ENCODE measurements at regions not wholly inside any gene's neighbourhood (a gene's known extent, or its start where the extent isn't known, plus 50 kb on each side); places are given as distances from the start of the nearest gene placed in this dataset.

GRCh38 chr13:108549934-108550333, 79.5 kb upstream of the MYO16 start:
- Histone ChIP-seq H3K27me3 (ENCODE audit: control insufficient read depth, insufficient read depth, low read length) (no peaks in the 10 kb centered on the region), H3K9me3 (ENCODE audit: control insufficient read depth, insufficient read depth, low read length) (no peaks in the 10 kb centered on the region), H3K36me3 (ENCODE audit: control insufficient read depth, insufficient read depth, low read length) (no peaks in the 10 kb centered on the region), H3K4me3 (ENCODE audit: low read depth, low read length) (no peak overlapping the region), H3K9ac (ENCODE audit: low read depth, low read length) (no peak overlapping the region), H3K4me1 (ENCODE audit: control insufficient read depth, insufficient read depth, low read length) (no peaks in the 10 kb centered on the region)

GRCh38 chr13:108551674-108552073, 77.7 kb upstream of the MYO16 start:
- Histone ChIP-seq H3K27me3 (ENCODE audit: control insufficient read depth, insufficient read depth, low read length) (no peaks in the 10 kb centered on the region), H3K9me3 (ENCODE audit: control insufficient read depth, insufficient read depth, low read length) (no peaks in the 10 kb centered on the region), H3K36me3 (ENCODE audit: control insufficient read depth, insufficient read depth, low read length) (no peaks in the 10 kb centered on the region), H3K9ac (ENCODE audit: low read depth, low read length) (no peak overlapping the region), H3K4me1 (ENCODE audit: control insufficient read depth, insufficient read depth, low read length) (no peaks in the 10 kb centered on the region), H3K4me3 (ENCODE audit: low read depth, low read length) (no peak overlapping the region)

GRCh38 chr13:108558489-108558888, 70.9 kb upstream of the MYO16 start:
- H3K9ac ChIP-seq (ENCODE audit: low read depth, low read length) = no peak overlapping the region
- H3K9me3 ChIP-seq (ENCODE audit: control insufficient read depth, insufficient read depth, low read length) = no peaks in the 10 kb centered on the region
- no peaks in the 10 kb centered on the region for H3K27me3 ChIP-seq (ENCODE audit: control insufficient read depth, insufficient read depth, low read length)
- no peaks in the 10 kb centered on the region for H3K36me3 ChIP-seq (ENCODE audit: control insufficient read depth, insufficient read depth, low read length)
- H3K4me1 ChIP-seq (ENCODE audit: control insufficient read depth, insufficient read depth, low read length) = no peaks in the 10 kb centered on the region
- no peak overlapping the region for H3K4me3 ChIP-seq (ENCODE audit: low read depth, low read length)

GRCh38 chr13:108560093-108560492, 69.3 kb upstream of the MYO16 start:
- H3K9ac ChIP-seq (ENCODE audit: low read depth, low read length) = no peak overlapping the region
- H3K27me3 ChIP-seq (ENCODE audit: control insufficient read depth, insufficient read depth, low read length) = no peaks in the 10 kb centered on the region
- H3K9me3 ChIP-seq (ENCODE audit: control insufficient read depth, insufficient read depth, low read length) = no peaks in the 10 kb centered on the region
- no peak overlapping the region for H3K4me3 ChIP-seq (ENCODE audit: low read depth, low read length)
- no peaks in the 10 kb centered on the region for H3K36me3 ChIP-seq (ENCODE audit: control insufficient read depth, insufficient read depth, low read length)
- no peaks in the 10 kb centered on the region for H3K4me1 ChIP-seq (ENCODE audit: control insufficient read depth, insufficient read depth, low read length)

GRCh38 chr13:108561149-108561548, 68.3 kb upstream of the MYO16 start:
- Histone ChIP-seq H3K4me3 (ENCODE audit: low read depth, low read length) (no peak overlapping the region), H3K9me3 (ENCODE audit: control insufficient read depth, insufficient read depth, low read length) (no peaks in the 10 kb centered on the region), H3K27me3 (ENCODE audit: control insufficient read depth, insufficient read depth, low read length) (no peaks in the 10 kb centered on the region), H3K36me3 (ENCODE audit: control insufficient read depth, insufficient read depth, low read length) (no peaks in the 10 kb centered on the region), H3K9ac (ENCODE audit: low read depth, low read length) (no peak overlapping the region), H3K4me1 (ENCODE audit: control insufficient read depth, insufficient read depth, low read length) (no peaks in the 10 kb centered on the region)

- no peaks in the 10 kb centered on the region for H3K4me1 ChIP-seq (ENCODE audit: control insufficient read depth, insufficient read depth, low read length)
- no peak overlapping the region for H3K9ac ChIP-seq (ENCODE audit: low read depth, low read length)
- no peaks in the 10 kb centered on the region for H3K27me3 ChIP-seq (ENCODE audit: control insufficient read depth, insufficient read depth, low read length)
- no peaks in the 10 kb centered on the region for H3K9me3 ChIP-seq (ENCODE audit: control insufficient read depth, insufficient read depth, low read length)
- H3K4me3 ChIP-seq (ENCODE audit: low read depth, low read length) = no peak overlapping the region
- no peaks in the 10 kb centered on the region for H3K36me3 ChIP-seq (ENCODE audit: control insufficient read depth, insufficient read depth, low read length)
Measured at GRCh38 chr13:108566413-108567170, 62.8 kb upstream of the MYO16 start.

- Histone ChIP-seq H3K27me3 (ENCODE audit: control insufficient read depth, insufficient read depth, low read length) (no peaks in the 10 kb centered on the region), H3K36me3 (ENCODE audit: control insufficient read depth, insufficient read depth, low read length) (no peaks in the 10 kb centered on the region), H3K9me3 (ENCODE audit: control insufficient read depth, insufficient read depth, low read length) (no peaks in the 10 kb centered on the region), H3K4me3 (ENCODE audit: low read depth, low read length) (no peak overlapping the region), H3K9ac (ENCODE audit: low read depth, low read length) (no peak overlapping the region), H3K4me1 (ENCODE audit: control insufficient read depth, insufficient read depth, low read length) (no peaks in the 10 kb centered on the region)
Measured at GRCh38 chr13:108572782-108573211, 56.6 kb upstream of the MYO16 start.

- H3K27me3 ChIP-seq (ENCODE audit: control insufficient read depth, insufficient read depth, low read length) = no peaks in the 10 kb centered on the region
- H3K4me1 ChIP-seq (ENCODE audit: control insufficient read depth, insufficient read depth, low read length) = no peaks in the 10 kb centered on the region
- no peaks in the 10 kb centered on the region for H3K9me3 ChIP-seq (ENCODE audit: control insufficient read depth, insufficient read depth, low read length)
- H3K4me3 ChIP-seq (ENCODE audit: low read depth, low read length) = no peak overlapping the region
- no peaks in the 10 kb centered on the region for H3K36me3 ChIP-seq (ENCODE audit: control insufficient read depth, insufficient read depth, low read length)
- no peak overlapping the region for H3K9ac ChIP-seq (ENCODE audit: low read depth, low read length)
Measured at GRCh38 chr13:108573455-108573854, 56.0 kb upstream of the MYO16 start.

GRCh38 chr13:108574856-108575255, 54.6 kb upstream of the MYO16 start:
- H3K36me3 ChIP-seq (ENCODE audit: control insufficient read depth, insufficient read depth, low read length) = no peaks in the 10 kb centered on the region
- H3K9ac ChIP-seq (ENCODE audit: low read depth, low read length) = no peak overlapping the region
- H3K4me3 ChIP-seq (ENCODE audit: low read depth, low read length) = no peak overlapping the region
- no peaks in the 10 kb centered on the region for H3K9me3 ChIP-seq (ENCODE audit: control insufficient read depth, insufficient read depth, low read length)
- no peaks in the 10 kb centered on the region for H3K4me1 ChIP-seq (ENCODE audit: control insufficient read depth, insufficient read depth, low read length)
- H3K27me3 ChIP-seq (ENCODE audit: control insufficient read depth, insufficient read depth, low read length) = no peaks in the 10 kb centered on the region

- Histone ChIP-seq H3K9ac (ENCODE audit: low read depth, low read length) (no peak overlapping the region), H3K9me3 (ENCODE audit: control insufficient read depth, insufficient read depth, low read length) (no peaks in the 10 kb centered on the region), H3K4me3 (ENCODE audit: low read depth, low read length) (no peak overlapping the region)
Measured at GRCh38 chr13:108575430-108575829, 54.0 kb upstream of the MYO16 start.

More at GRCh38 chr13:108575430-108575829, 54.0 kb upstream of the MYO16 start:
- Histone ChIP-seq H3K4me1 (ENCODE audit: control insufficient read depth, insufficient read depth, low read length) (no peaks in the 10 kb centered on the region), H3K27me3 (ENCODE audit: control insufficient read depth, insufficient read depth, low read length) (no peaks in the 10 kb centered on the region), H3K36me3 (ENCODE audit: control insufficient read depth, insufficient read depth, low read length) (no peaks in the 10 kb centered on the region)

Data from iPS-15b (cell line).